NB4 (cell line): ENCODE measurements at regions not wholly inside any gene's neighbourhood (a gene's known extent, or its start where the extent isn't known, plus 50 kb on each side); places are given as distances from the start of the nearest gene placed in this dataset.

Source experiments
- DNase-seq: peaks from one replicate; pipeline ENCODE4 v3.0.0; 2010; ENCODE audit warnings: low read depth
- H3K4me3 ChIP-seq: one replicate; pipeline ENCODE4 v1.5.1; 2011; ENCODE audit warnings: mild to moderate bottlenecking, low read depth, low read length, moderate library complexity
- CTCF ChIP-seq: IDR thresholded peaks from one replicate; pipeline ENCODE4 v1.5.1; 2012; ENCODE audit warnings: low read depth, low read length
- MYC ChIP-seq: IDR thresholded peaks from 2 replicates; pipeline ENCODE4 v1.6.1; 2011; ENCODE audit warnings: low read depth, low read length
- POLR2A ChIP-seq: IDR thresholded peaks from 2 replicates; pipeline ENCODE4 v1.6.1; 2011; ENCODE audit warnings: mild to moderate bottlenecking; ENCODE audit not compliant: insufficient read length; ENCODE audit errors: extremely low read depth
- TF ChIP-seq, protein P1 (sequence below): IDR thresholded peaks from 2 replicates; pipeline ENCODE4 v1.6.1; 2011; ENCODE audit warnings: low read depth, low read length

- H3K4me3 ChIP-seq: no peak overlapping the region
- DNase-seq: no peak
- TF ChIP-seq, protein P1, sequence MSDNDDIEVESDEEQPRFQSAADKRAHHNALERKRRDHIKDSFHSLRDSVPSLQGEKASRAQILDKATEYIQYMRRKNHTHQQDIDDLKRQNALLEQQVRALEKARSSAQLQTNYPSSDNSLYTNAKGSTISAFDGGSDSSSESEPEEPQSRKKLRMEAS: no peak
- no peak for TF ChIP-seq POLR2A
- no peak for TF ChIP-seq CTCF
- no peak for TF ChIP-seq MYC
Observed at GRCh38 chr2:18325118-18325517, 235.3 kb downstream of the RDH14 start.

DNA sequence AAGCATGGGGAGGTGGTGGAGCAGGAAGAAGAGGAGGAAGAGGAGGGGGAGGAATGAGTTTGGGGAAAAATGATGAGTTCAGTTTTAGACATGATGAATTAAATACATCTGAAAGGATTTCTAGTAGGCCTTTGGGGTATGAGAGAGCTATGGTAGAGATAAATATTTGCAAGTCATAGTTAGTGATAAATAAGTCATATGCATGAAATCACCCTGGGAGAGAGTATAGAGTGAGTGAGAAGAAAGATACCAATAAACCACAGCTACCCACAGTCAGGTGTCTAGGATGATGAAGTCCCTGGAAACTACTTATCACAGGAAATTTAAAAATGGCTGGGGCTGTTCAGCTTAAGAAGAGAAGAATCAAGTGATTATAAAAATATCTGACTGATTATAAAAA, 240.5 kb downstream of the RDH14 start:
- no peak overlapping the region for H3K4me3 ChIP-seq
- TF ChIP-seq POLR2A: no peak
- no peak for TF ChIP-seq CTCF
- TF ChIP-seq, protein P1: no peak
- TF ChIP-seq MYC: no peak
- no peak for DNase-seq

DNA sequence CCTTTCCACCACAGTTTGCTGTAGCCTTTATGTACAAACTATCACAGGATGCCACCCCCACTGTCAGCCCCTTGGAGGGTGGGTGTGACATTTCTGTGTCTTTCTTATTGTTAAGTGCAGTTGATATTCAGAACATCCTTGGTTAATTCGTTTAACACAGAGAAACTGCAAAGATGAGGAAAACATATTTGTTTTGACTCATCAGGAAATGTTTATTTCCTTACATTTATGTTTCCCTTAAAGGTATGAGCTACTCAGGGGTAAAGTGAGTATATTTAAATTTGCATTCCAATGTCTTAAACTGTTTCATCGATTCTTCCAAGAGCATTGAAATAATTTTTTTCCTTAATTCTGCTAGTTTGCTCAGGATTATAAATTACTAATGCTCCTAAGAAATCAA, 243.4 kb downstream of the RDH14 start:
- no peak for DNase-seq
- TF ChIP-seq CTCF (no peak), MYC (no peak), POLR2A (no peak)
- TF ChIP-seq, protein P1: no peak
- no peak overlapping the region for H3K4me3 ChIP-seq

- no peak overlapping the region for H3K4me3 ChIP-seq
- TF ChIP-seq CTCF (no peak), MYC (no peak), POLR2A (no peak)
- TF ChIP-seq, protein P1: no peak
- DNase-seq: no peak
Observed at GRCh38 chr2:18312818-18313217, 247.6 kb downstream of the RDH14 start.

GRCh38 chr2:18311420-18312195, 248.8 kb downstream of the RDH14 start:
- no peak for DNase-seq
- no peak overlapping the region for H3K4me3 ChIP-seq
- TF ChIP-seq MYC (no peak), CTCF (no peak), POLR2A (no peak)
- TF ChIP-seq, protein P1: no peak
